Tibial artery (tissue), 4 donors: ENCODE measurements at regions not wholly inside any gene's neighbourhood (a gene's known extent, or its start where the extent isn't known, plus 50 kb on each side); places are given as distances from the start of the nearest gene placed in this dataset.

ENCODE experiments used
- DNase-seq, 2 donors: peaks; one replicate each; pipeline ENCODE4 v3.0.0-alpha.2; 2019
- H3K27ac ChIP-seq, 2 donors: fragments of 200-600 bp; sonication (generic) in 1 of 2; 1 replicate in 1 of 2; 2 replicates in 1 of 2; pipeline ENCODE4 v1.5.1; 2018 to 2019; ENCODE audit warnings: mild to moderate bottlenecking in 1 of 2
- H3K27me3 ChIP-seq, 2 donors: fragments of 200-600 bp; sonication (generic) in 1 of 2; one replicate each; pipeline versions ENCODE4 v1.5.1 to v1.6.0; 2016 to 2019
- H3K36me3 ChIP-seq, 3 donors: fragments of 200-600 bp; sonication (generic) in 2 of 3; one replicate each; pipeline ENCODE4 v1.5.1; 2016 to 2019; ENCODE audit warnings: mild to moderate bottlenecking in 2 of 3
- H3K4me1 ChIP-seq, 4 donors: fragments of 200-600 bp; sonication (generic) in 2 of 4; 1 replicate in 3 of 4; 2 replicates in 1 of 4; pipeline ENCODE4 v1.5.1; 2016 to 2019
- H3K4me3 ChIP-seq, 2 donors: fragments of 200-600 bp; sonication (generic) in 1 of 2; 1 replicate in 1 of 2; 2 replicates in 1 of 2; pipeline ENCODE4 v1.5.1; 2018 to 2019; ENCODE audit warnings: mild to moderate bottlenecking in 2 of 2
- H3K9me3 ChIP-seq, 3 donors: fragments of 200-600 bp; sonication (generic) in 1 of 3; one replicate each; pipeline ENCODE4 v1.5.1; 2016 to 2019
- intact Hi-C: fragments of 100-400 bp; cut with DNase I; formaldehyde crosslinking; loops from one replicate; pipeline ENCODE4 v1.15.0; 2023; ENCODE audit warnings: low total_unique reads
- TF ChIP-seq, protein P1 (sequence below), 2 experiments: fragments of 200-600 bp in 1 of 2; fragments of 450-650 bp in 1 of 2; IDR thresholded peaks; one replicate each; pipeline ENCODE4 v1.5.1; 2017 to 2019; ENCODE audit warnings: antibody characterized with exemption in 2 of 2, mild to moderate bottlenecking in 1 of 2, moderate library complexity in 1 of 2

DNA sequence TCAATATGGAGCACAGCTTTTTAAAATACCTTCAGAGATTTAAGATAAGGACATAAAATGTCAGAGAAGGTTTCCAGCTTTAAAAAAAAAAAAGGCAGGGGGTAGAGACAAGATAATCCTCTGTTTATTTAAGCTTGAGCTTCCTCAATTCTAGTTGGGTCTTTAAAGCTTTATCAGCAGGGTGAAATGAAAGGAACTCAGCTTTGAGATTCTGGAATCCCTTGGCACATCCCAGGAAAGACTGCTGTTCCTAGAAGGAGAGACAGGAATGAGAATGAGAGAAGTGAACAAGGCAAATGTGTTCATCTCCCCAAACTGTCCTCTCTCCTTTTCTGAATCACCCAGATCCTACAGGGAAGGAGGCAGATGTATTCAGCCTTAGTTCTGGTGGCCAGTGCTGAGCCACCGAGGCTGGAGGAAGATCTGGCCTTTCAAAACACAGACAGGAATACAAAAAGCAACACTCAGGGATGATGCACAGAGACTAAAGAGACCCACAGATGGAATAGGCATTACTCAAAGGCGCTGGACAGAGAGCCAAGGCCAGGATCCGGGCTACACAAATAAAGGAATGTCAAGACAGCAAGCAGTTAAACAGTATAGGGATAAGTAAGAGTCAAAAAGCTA, 385.8 kb upstream of the DUSP10 start:
- intact Hi-C loops, result no loop called here
- no peaks in the 10 kb centered on the region for H3K9me3 ChIP-seq
- DNase-seq, result no peak
- no peaks in the 10 kb centered on the region for H3K27me3 ChIP-seq
- no peak overlapping the region for H3K27ac ChIP-seq
- TF ChIP-seq, protein P1, sequence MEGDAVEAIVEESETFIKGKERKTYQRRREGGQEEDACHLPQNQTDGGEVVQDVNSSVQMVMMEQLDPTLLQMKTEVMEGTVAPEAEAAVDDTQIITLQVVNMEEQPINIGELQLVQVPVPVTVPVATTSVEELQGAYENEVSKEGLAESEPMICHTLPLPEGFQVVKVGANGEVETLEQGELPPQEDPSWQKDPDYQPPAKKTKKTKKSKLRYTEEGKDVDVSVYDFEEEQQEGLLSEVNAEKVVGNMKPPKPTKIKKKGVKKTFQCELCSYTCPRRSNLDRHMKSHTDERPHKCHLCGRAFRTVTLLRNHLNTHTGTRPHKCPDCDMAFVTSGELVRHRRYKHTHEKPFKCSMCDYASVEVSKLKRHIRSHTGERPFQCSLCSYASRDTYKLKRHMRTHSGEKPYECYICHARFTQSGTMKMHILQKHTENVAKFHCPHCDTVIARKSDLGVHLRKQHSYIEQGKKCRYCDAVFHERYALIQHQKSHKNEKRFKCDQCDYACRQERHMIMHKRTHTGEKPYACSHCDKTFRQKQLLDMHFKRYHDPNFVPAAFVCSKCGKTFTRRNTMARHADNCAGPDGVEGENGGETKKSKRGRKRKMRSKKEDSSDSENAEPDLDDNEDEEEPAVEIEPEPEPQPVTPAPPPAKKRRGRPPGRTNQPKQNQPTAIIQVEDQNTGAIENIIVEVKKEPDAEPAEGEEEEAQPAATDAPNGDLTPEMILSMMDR (IDR thresholded peaks at IDR 0.05), result no peak
- H3K4me1 ChIP-seq, result no peaks in the 10 kb centered on the region
- H3K36me3 ChIP-seq, result no peaks in the 10 kb centered on the region
- H3K4me3 ChIP-seq, result no peak overlapping the region

GRCh38 chr1:222127096-222127495, 385.2 kb upstream of the DUSP10 start:
- Histone ChIP-seq H3K4me1 (no peaks in the 10 kb centered on the region), H3K36me3 (no peaks in the 10 kb centered on the region), H3K27ac (no peak overlapping the region), H3K27me3 (no peaks in the 10 kb centered on the region), H3K9me3 (no peaks in the 10 kb centered on the region), H3K4me3 (no peak overlapping the region)
- TF ChIP-seq, protein P1 (IDR thresholded peaks at IDR 0.05), result no peak
- DNase-seq, result no peak
- intact Hi-C loops, result no loop called here

DNA sequence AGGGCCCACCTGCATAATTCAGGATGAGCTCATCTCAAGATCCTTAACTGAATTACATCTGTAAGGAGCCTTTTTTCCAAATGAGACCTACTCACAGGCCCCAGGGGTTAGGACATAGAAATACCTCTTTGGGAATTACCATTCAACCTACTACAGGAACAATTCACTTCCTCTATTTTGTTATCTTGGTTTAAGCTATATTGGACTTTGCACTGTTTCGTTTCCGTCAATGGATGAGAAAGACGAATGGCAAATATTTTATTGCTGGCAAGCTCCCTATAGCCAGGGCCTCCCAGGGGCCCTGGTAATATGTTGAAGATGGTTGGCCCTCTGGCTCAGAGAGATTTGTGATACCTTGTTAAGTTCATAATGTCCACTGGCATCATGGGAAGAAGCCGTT, 384.2 kb upstream of the DUSP10 start:
- Histone ChIP-seq H3K36me3 (no peaks in the 10 kb centered on the region), H3K27me3 (no peaks in the 10 kb centered on the region), H3K4me3 (no peak overlapping the region), H3K27ac (no peak overlapping the region), H3K4me1 (no peaks in the 10 kb centered on the region), H3K9me3 (no peaks in the 10 kb centered on the region)
- intact Hi-C loops, result no loop called here
- TF ChIP-seq, protein P1 (IDR thresholded peaks at IDR 0.05), result no peak
- DNase-seq, result no peak

DNA sequence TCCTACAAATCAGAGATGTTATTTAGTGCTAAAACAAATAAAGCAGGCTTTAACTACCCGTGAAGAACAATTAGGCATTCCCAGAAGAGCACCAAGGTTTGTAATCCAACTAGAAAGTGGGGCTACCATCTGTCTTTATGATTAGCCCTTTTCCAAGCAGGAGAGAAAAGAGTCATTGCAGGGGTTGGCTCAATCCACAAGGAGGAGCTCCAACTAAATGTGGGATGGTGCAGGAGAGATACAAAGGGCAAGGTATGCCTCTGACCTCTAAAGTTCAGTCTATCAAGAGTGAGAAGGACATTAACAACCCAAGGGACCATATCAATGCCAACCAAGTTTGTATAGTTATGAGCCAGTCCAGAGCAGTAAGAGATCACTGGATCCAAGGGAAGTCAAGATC, 382.7 kb upstream of the DUSP10 start:
- intact Hi-C loops, result no loop called here
- no peak overlapping the region for H3K4me3 ChIP-seq
- H3K27ac ChIP-seq, result no peak overlapping the region
- H3K4me1 ChIP-seq, result no peaks in the 10 kb centered on the region
- no peaks in the 10 kb centered on the region for H3K27me3 ChIP-seq
- H3K9me3 ChIP-seq, result no peaks in the 10 kb centered on the region
- no peak for DNase-seq
- H3K36me3 ChIP-seq, result no peaks in the 10 kb centered on the region
- TF ChIP-seq, protein P1 (IDR thresholded peaks at IDR 0.05), result no peak

GRCh38 chr1:222123111-222123510, 381.2 kb upstream of the DUSP10 start:
- no peaks in the 10 kb centered on the region for H3K9me3 ChIP-seq
- no peak overlapping the region for H3K27ac ChIP-seq
- no peak for DNase-seq
- H3K36me3 ChIP-seq, result no peaks in the 10 kb centered on the region
- intact Hi-C loops, result no loop called here
- H3K4me3 ChIP-seq, result no peak overlapping the region
- H3K4me1 ChIP-seq, result no peaks in the 10 kb centered on the region
- H3K27me3 ChIP-seq, result no peaks in the 10 kb centered on the region
- TF ChIP-seq, protein P1 (IDR thresholded peaks at IDR 0.05), result no peak

DNA sequence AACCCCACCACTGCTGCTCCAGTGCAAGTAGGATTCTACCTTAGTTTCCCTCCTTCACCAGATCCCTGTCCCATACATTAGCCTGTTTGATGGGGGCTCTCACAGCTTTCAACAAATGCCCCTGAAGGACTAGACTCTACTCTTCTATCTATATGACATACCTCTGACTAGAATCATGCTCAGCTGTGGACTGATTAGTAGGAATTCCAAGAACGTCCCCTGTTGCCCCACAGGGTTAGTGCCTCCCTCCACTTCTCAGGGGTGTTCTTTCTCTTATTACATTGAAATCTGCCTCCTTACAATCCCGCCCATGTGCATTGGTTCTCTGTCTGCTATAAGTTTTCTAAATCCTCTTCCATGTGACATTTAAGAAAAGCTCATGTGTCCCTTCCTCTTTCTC, 375.9 kb upstream of the DUSP10 start:
- H3K4me1 ChIP-seq, result no peaks in the 10 kb centered on the region
- no peaks in the 10 kb centered on the region for H3K27me3 ChIP-seq
- TF ChIP-seq, protein P1 (IDR thresholded peaks at IDR 0.05), result no peak
- no peak overlapping the region for H3K4me3 ChIP-seq
- DNase-seq, result no peak
- no peaks in the 10 kb centered on the region for H3K36me3 ChIP-seq
- intact Hi-C loops, result no loop called here
- no peaks in the 10 kb centered on the region for H3K9me3 ChIP-seq
- no peak overlapping the region for H3K27ac ChIP-seq
